H1 (cell line): ENCODE measurements at regions not wholly inside any gene's neighbourhood (a gene's known extent, or its start where the extent isn't known, plus 50 kb on each side); places are given as distances from the start of the nearest gene placed in this dataset.

Experiments
- CTCF ChIA-PET: fragments of 300-600 bp; sonication (Branson Sonifier 250); formaldehyde crosslinking; loops from one replicate; lab custom pipeline; 2021; ENCODE audit not compliant: partially characterized antibody; lab: Charles Lee
- POLR2A ChIA-PET: fragments of 300-600 bp; sonication (Branson Sonifier 250); formaldehyde crosslinking; loops from one replicate; lab custom pipeline; 2021; ENCODE audit warnings: inconsistent platforms; ENCODE audit not compliant: partially characterized antibody; lab: Charles Lee
- DNase-seq, 2 experiments: peaks; one replicate each; pipeline versions ENCODE4 v3.0.0 to v3.0.0-alpha.2; 2010 to 2022; ENCODE audit warnings: low spot score in 2 of 2, low read depth in 1 of 2, mixed read lengths in 1 of 2
- FAIRE-seq: peaks from 2 replicates; lab custom pipeline; 2011; peaks lifted over from hg19 to GRCh38; lab: Jason Lieb, UNC
- H2AFZ ChIP-seq: 2 replicates; pipeline ENCODE4 v1.8.1; 2012; ENCODE audit warnings: low read length, inconsistent platforms
- H2AK5ac ChIP-seq: 2 replicates; pipeline ENCODE4 v1.6.1; 2013; ENCODE audit warnings: low read depth, low read length
- H2BK120ac ChIP-seq: replicated peaks from 2 replicates; pipeline ENCODE3; 2013; ENCODE audit warnings: low read depth, low read length, inconsistent platforms
- H2BK12ac ChIP-seq: 2 replicates; pipeline ENCODE4 v1.6.1; 2013; ENCODE audit warnings: low read depth, low read length
- H2BK15ac ChIP-seq: 2 replicates; pipeline ENCODE4 v1.6.1; 2013; ENCODE audit warnings: low read length
- H2BK20ac ChIP-seq: 2 replicates; pipeline ENCODE4 v1.6.1; 2013; ENCODE audit warnings: low read length
- H2BK5ac ChIP-seq: 2 replicates; pipeline ENCODE4 v1.6.1; 2013; ENCODE audit warnings: low read depth, low read length
- H3K14ac ChIP-seq: 2 replicates; pipeline ENCODE4 v1.6.1; 2013; ENCODE audit warnings: inconsistent platforms; ENCODE audit not compliant: insufficient read length
- H3K18ac ChIP-seq: 2 replicates; pipeline ENCODE4 v1.6.1; 2013; ENCODE audit warnings: low read length; ENCODE audit errors: extremely low read depth
- H3K23ac ChIP-seq: 2 replicates; pipeline ENCODE4 v1.6.1; 2013; ENCODE audit warnings: inconsistent platforms; ENCODE audit not compliant: insufficient read length
- H3K23me2 ChIP-seq: 2 replicates; pipeline ENCODE4 v1.6.1; 2013; ENCODE audit warnings: low read depth, low read length
- H3K27ac ChIP-seq: 2 replicates; pipeline ENCODE4 v1.6.1; 2011; ENCODE audit warnings: low read depth, low read length, inconsistent platforms
- H3K27me3 ChIP-seq, 4 experiments: replicated peaks in 1 of 4; 1 replicate in 1 of 4; 2 replicates in 3 of 4; pipeline versions ENCODE4 v1.6.1 to v1.8.1; 2011 to 2013; ENCODE audit warnings: low read length in 3 of 4, mild to moderate bottlenecking in 3 of 4, inconsistent platforms in 2 of 4, mixed read lengths in 2 of 4, moderate library complexity in 1 of 4; ENCODE audit not compliant: control insufficient read depth in 3 of 4, insufficient read depth in 3 of 4; ENCODE audit errors: extremely low read depth in 1 of 4
- H3K36me3 ChIP-seq, 4 experiments: 2 replicates each; pipeline versions ENCODE4 v1.6.1 to v1.8.1; 2011 to 2013; ENCODE audit warnings: mild to moderate bottlenecking in 4 of 4, low read length in 3 of 4, moderate library complexity in 2 of 4, control low read depth in 1 of 4, inconsistent platforms in 1 of 4; ENCODE audit not compliant: insufficient read depth in 4 of 4, control insufficient read depth in 2 of 4
- H3K4ac ChIP-seq: replicated peaks from 2 replicates; pipeline ENCODE3; 2013; ENCODE audit warnings: low read length, low read depth, mixed read lengths, inconsistent platforms; ENCODE audit not compliant: insufficient read length
- H3K4me1 ChIP-seq, 4 experiments: replicated peaks in 1 of 4; 1 replicate in 1 of 4; 2 replicates in 3 of 4; pipeline versions ENCODE4 v1.6.1 to v1.8.1; 2011 to 2013; ENCODE audit warnings: low read length in 3 of 4, inconsistent platforms in 2 of 4, mixed read lengths in 1 of 4; ENCODE audit not compliant: insufficient read depth in 4 of 4, control insufficient read depth in 3 of 4
- H3K4me2 ChIP-seq, 2 experiments: 2 replicates each; pipeline versions ENCODE4 v1.6.1 to v1.8.1; 2011 to 2013; ENCODE audit warnings: low read depth in 2 of 2, low read length in 2 of 2, control low read depth in 1 of 2, inconsistent platforms in 1 of 2, mild to moderate bottlenecking in 1 of 2; ENCODE audit not compliant: insufficient read depth in 1 of 2
- H3K4me3 ChIP-seq, 4 experiments: fragments of 200-600, 300-600 bp in 1 of 4; sonication (generic), shearing (Covaris generic), sonication (Bioruptor Twin) in 1 of 4; 2 replicates each; pipeline versions ENCODE4 v1.5.1 to v1.8.1; 2011 to 2016; ENCODE audit warnings: low read length in 4 of 4, low read depth in 3 of 4, control low read depth in 2 of 4, inconsistent platforms in 2 of 4, mild to moderate bottlenecking in 2 of 4, mixed read lengths in 1 of 4, moderate library complexity in 1 of 4; ENCODE audit not compliant: insufficient read depth in 2 of 4; ENCODE audit errors: extremely low read depth in 1 of 4
- H3K56ac ChIP-seq: replicated peaks from 2 replicates; pipeline ENCODE3; 2013; ENCODE audit warnings: low read depth, mild to moderate bottlenecking, mixed read lengths, low read length, inconsistent platforms; ENCODE audit not compliant: insufficient read length
- H3K79me1 ChIP-seq: 2 replicates; pipeline ENCODE4 v1.6.1; 2013; ENCODE audit warnings: low read depth, low read length, control low read depth
- H3K79me2 ChIP-seq, 2 experiments: 2 replicates each; pipeline versions ENCODE4 v1.6.1 to v1.8.1; 2012 to 2013; ENCODE audit warnings: low read length in 2 of 2, mild to moderate bottlenecking in 2 of 2, inconsistent platforms in 1 of 2; ENCODE audit not compliant: insufficient read depth in 2 of 2, control insufficient read depth in 1 of 2
- H3K9ac ChIP-seq, 4 experiments: replicated peaks in 1 of 4; 1 replicate in 1 of 4; 2 replicates in 3 of 4; pipeline versions ENCODE4 v1.6.1 to v1.8.1; 2011 to 2013; ENCODE audit warnings: low read depth in 3 of 4, low read length in 3 of 4, control low read depth in 2 of 4, mild to moderate bottlenecking in 2 of 4, moderate library complexity in 2 of 4, inconsistent platforms in 1 of 4; ENCODE audit errors: extremely low read depth in 1 of 4
- H3K9me3 ChIP-seq, 2 experiments: 2 replicates each; pipeline versions ENCODE4 v1.6.1 to v1.8.1; 2012 to 2013; ENCODE audit warnings: mild to moderate bottlenecking in 2 of 2, moderate library complexity in 2 of 2, control low read depth in 1 of 2, inconsistent platforms in 1 of 2, low read depth in 1 of 2, low read length in 1 of 2, mixed read lengths in 1 of 2; ENCODE audit not compliant: insufficient read depth in 2 of 2
- H4K20me1 ChIP-seq, 2 experiments: replicated peaks in 1 of 2; 2 replicates each; pipeline versions ENCODE3 to v1.8.1; 2011 to 2013; ENCODE audit warnings: inconsistent platforms in 2 of 2, low read length in 2 of 2, mild to moderate bottlenecking in 1 of 2; ENCODE audit not compliant: insufficient read depth in 2 of 2, control insufficient read depth in 1 of 2
- H4K5ac ChIP-seq: 2 replicates; pipeline ENCODE4 v1.6.1; 2013; ENCODE audit warnings: low read length, low read depth, mixed read lengths, inconsistent platforms; ENCODE audit not compliant: insufficient read length
- H4K8ac ChIP-seq: 2 replicates; pipeline ENCODE4 v1.8.0; 2013; ENCODE audit warnings: mild to moderate bottlenecking, moderate library complexity, low read length, inconsistent platforms; ENCODE audit not compliant: insufficient read depth; ENCODE audit errors: extremely low read depth
- H4K91ac ChIP-seq: replicated peaks from 2 replicates; pipeline ENCODE3; 2013; ENCODE audit warnings: low read length, mixed read lengths, inconsistent platforms; ENCODE audit not compliant: insufficient read length
- ASH2L ChIP-seq: fragments of 200-600, 300-600 bp; sonication (generic); IDR thresholded peaks from one replicate; pipeline ENCODE4 v1.7.1; 2017; ENCODE audit warnings: low read length
- ATF2 ChIP-seq: IDR thresholded peaks from 2 replicates; pipeline ENCODE4 v1.6.1; 2012; ENCODE audit warnings: low read length, inconsistent platforms
- CHD1 ChIP-seq: IDR thresholded peaks from 2 replicates; pipeline ENCODE4 v1.6.1; 2012; ENCODE audit warnings: low read depth, low read length, improper control_type of control experiment
- CREB1 ChIP-seq: IDR thresholded peaks from 2 replicates; pipeline ENCODE4 v1.6.1; 2012; ENCODE audit warnings: inconsistent platforms
- EP300 ChIP-seq, 2 experiments: IDR thresholded peaks; 1 replicate in 1 of 2; 2 replicates in 1 of 2; pipeline ENCODE4 v1.6.1; 2011 to 2012; ENCODE audit warnings: low read depth in 2 of 2, low read length in 2 of 2, mild to moderate bottlenecking in 2 of 2, borderline replicate concordance in 1 of 2, inconsistent platforms in 1 of 2, moderate library complexity in 1 of 2
- HDAC2 ChIP-seq, 2 experiments: fragments of 300-600 bp in 1 of 2; sonication (generic) in 1 of 2; IDR thresholded peaks; 2 replicates each; pipeline ENCODE4 v1.6.1; 2011 to 2012; ENCODE audit warnings: low read depth in 2 of 2, low read length in 2 of 2, mild to moderate bottlenecking in 2 of 2, moderate library complexity in 2 of 2, borderline replicate concordance in 1 of 2, inconsistent platforms in 1 of 2
- MAFK ChIP-seq: IDR thresholded peaks from 2 replicates; pipeline ENCODE4 v1.6.1; 2012; ENCODE audit warnings: low read depth, mild to moderate bottlenecking, improper control_type of control experiment, low read length
- NRF1 ChIP-seq: IDR thresholded peaks from 2 replicates; pipeline ENCODE4 v1.6.1; 2011; ENCODE audit warnings: mild to moderate bottlenecking, low read depth, low read length, improper control_type of control experiment
- POLR2AphosphoS5 ChIP-seq: IDR thresholded peaks from 2 replicates; pipeline ENCODE4 v1.6.1; 2011; ENCODE audit warnings: low read depth, low read length
- RXRA ChIP-seq: IDR thresholded peaks from 2 replicates; pipeline ENCODE4 v1.6.1; 2011; ENCODE audit warnings: low read depth, mild to moderate bottlenecking, low read length, moderate library complexity; ENCODE audit not compliant: insufficient read depth
- SAP30 ChIP-seq: fragments of 300-600 bp; sonication (generic); IDR thresholded peaks from 2 replicates; pipeline ENCODE4 v1.7.1; 2012; ENCODE audit warnings: low read length, moderate library complexity, mild to moderate bottlenecking, inconsistent platforms; ENCODE audit not compliant: insufficient read depth, insufficient replicate concordance
- YY1 ChIP-seq: IDR thresholded peaks from 2 replicates; pipeline ENCODE4 v1.6.1; 2011; ENCODE audit warnings: low read depth, mild to moderate bottlenecking, low read length
- WGBS, 2 experiments: shearing (Covaris generic) in 1 of 2; methylation state at CpG; one replicate each; pipeline versions ENCODE4 v1.1.6 to v1.1.7; 2013 to 2015; ENCODE audit warnings: low lambda C conversion rate in 2 of 2, mixed read lengths in 2 of 2, inconsistent platforms in 1 of 2, low coverage in 1 of 2, missing lambda C conversion rate in 1 of 2; ENCODE audit not compliant: insufficient replicate concordance in 2 of 2, insufficient coverage in 1 of 2, insufficient read length in 1 of 2; ENCODE audit errors: extremely low coverage in 1 of 2, missing lambda C conversion rate in 1 of 2; 5-methylcytosine and 5-hydroxymethylcytosine counted together

GRCh38 chr18:78519394-78520062 lies 460.1 kb upstream of the SALL3 start:
- H3K18ac ChIP-seq = no peak overlapping the region
- peaks cover 7% of the 10 kb centered on the region; the same call in 1 of the 2 replicates for H3K23me2 ChIP-seq
- peaks cover 0 to 6% of the 10 kb centered on the region in 2 experiments; a peak in 1 of 4 replicates for H3K9me3 ChIP-seq
- no peak overlapping the region for H3K9ac ChIP-seq
- no peak overlapping the region for H3K56ac ChIP-seq
- H4K5ac ChIP-seq = no peak overlapping the region
- no peaks in the 10 kb centered on the region for H3K36me3 ChIP-seq
- H2AFZ ChIP-seq = no peak overlapping the region
- H3K23ac ChIP-seq = no peak overlapping the region
- DNase-seq = no peak
- ChIA-PET CTCF (interaction anchor here (0.9 kb wide), 1 partner anchor 166 kb away, joined by 3 read pairs; no protein-coding TSS in a partner anchor), POLR2A (no interaction called here)
- H2AK5ac ChIP-seq = 0 out of 2 replicates have a peak overlapping the region, but pooled peaks have one; percentile 39
- peaks cover 0 to 2% of the 10 kb centered on the region in 2 experiments for H4K20me1 ChIP-seq
- H3K79me2 ChIP-seq = no peaks in the 10 kb centered on the region
- no peak overlapping the region for H3K27ac ChIP-seq
- H3K4me1 ChIP-seq = no peaks in the 10 kb centered on the region
- no peak overlapping the region for H2BK20ac ChIP-seq
- H3K4me2 ChIP-seq = no peak overlapping the region
- H3K4me3 ChIP-seq = no peak overlapping the region
- no peak overlapping the region for H4K8ac ChIP-seq
- H3K4ac ChIP-seq = no peak overlapping the region
- H3K27me3 ChIP-seq = no peaks in the 10 kb centered on the region
- H4K91ac ChIP-seq = peak overlapping the region; percentile 13
- 87% methylated on average over 14 of the region's 15 CpGs; no CpG with 5 or more reads in 1 of the 2 experiments for WGBS, 2 experiments
- no peak for FAIRE-seq
- H2BK12ac ChIP-seq = no peak overlapping the region
- no peaks in the 10 kb centered on the region for H3K79me1 ChIP-seq
- H2BK15ac ChIP-seq = no peak overlapping the region
- no peak overlapping the region for H2BK5ac ChIP-seq
- H2BK120ac ChIP-seq = no peak overlapping the region
- no peak overlapping the region for H3K14ac ChIP-seq
- TF ChIP-seq CREB1 (no peak), CHD1 (no peak), ATF2 (no peak), SAP30 (no peak), YY1 (no peak), ASH2L (no peak), HDAC2 (IDR thresholded peaks at IDR 0.05; ENCODE audit: borderline replicate concordance in 1 of 2, low read depth in 2 of 2, low read length in 2 of 2) (no peak), NRF1 (no peak), EP300 (IDR thresholded peaks at IDR 0.05; ENCODE audit: borderline replicate concordance in 1 of 2, low read depth in 2 of 2, low read length in 2 of 2) (no peak), POLR2AphosphoS5 (no peak), MAFK (no peak), RXRA (no peak)
